ENCODE measurements at regions not wholly inside any gene's neighbourhood (a gene's known extent, or its start where the extent isn't known, plus 50 kb on each side); places are given as distances from the start of the nearest gene placed in this dataset.

DNA sequence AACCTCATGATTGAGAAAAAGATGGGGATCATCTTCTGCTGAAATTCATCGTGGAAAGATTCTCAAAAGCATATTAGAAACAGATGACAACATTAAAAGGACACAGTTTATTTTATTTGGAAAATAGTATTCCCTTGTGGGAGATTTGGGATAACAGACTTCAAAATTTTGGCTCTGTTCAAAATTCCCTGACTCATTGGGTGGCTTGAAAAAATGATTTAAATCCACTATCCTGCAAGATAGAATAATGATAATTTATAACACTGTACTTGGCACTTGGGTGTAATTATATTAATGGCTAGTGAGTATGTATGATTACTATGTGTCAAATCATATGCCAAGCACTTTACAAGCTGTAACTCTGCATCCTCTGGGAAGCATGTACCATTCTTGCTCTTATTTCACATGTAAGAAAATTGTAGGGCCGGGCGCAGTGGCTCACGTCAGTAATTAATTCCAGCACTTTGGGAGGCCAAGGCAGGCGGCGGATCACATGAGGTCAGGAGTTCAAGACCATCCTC is 128.8 kb downstream of the LMNTD1 start:
- no peak overlapping the region for H3K4me2 ChIP-seq (ENCODE audit: low read length)
- no peak overlapping the region for H3K9ac ChIP-seq (ENCODE audit: low read length)
- H3F3A ChIP-seq (ENCODE audit: insufficient read depth, low read length), result no peaks in the 10 kb centered on the region
- no peak overlapping the region for H3K4me3 ChIP-seq (ENCODE audit: low read depth, low read length, poor library complexity, severe bottlenecking)
- TF ChIP-seq CTCF (IDR thresholded peaks at IDR 0.05; ENCODE audit: low read length), result no peak
- no peaks in the 10 kb centered on the region for H4K20me1 ChIP-seq (ENCODE audit: insufficient read depth, low read length)
- no peaks in the 10 kb centered on the region for H3K4me1 ChIP-seq (ENCODE audit: insufficient read depth, low read length, severe bottlenecking)
- H3K27me3 ChIP-seq (ENCODE audit: insufficient read depth, low read length), result no peaks in the 10 kb centered on the region
- no peak overlapping the region for H3K27ac ChIP-seq (ENCODE audit: low read depth, low read length, poor library complexity, severe bottlenecking)
- H2AFZ ChIP-seq (ENCODE audit: low read length), result no peak overlapping the region
- no peaks in the 10 kb centered on the region for H3K9me3 ChIP-seq (ENCODE audit: low read length)
- H3K79me2 ChIP-seq (ENCODE audit: insufficient read depth, low read length), result no peaks in the 10 kb centered on the region
- no peaks in the 10 kb centered on the region for H3K36me3 ChIP-seq (ENCODE audit: insufficient read depth, low read length)
- no peaks in the 10 kb centered on the region for H3K9me2 ChIP-seq (ENCODE audit: low read depth, low read length)

DNA sequence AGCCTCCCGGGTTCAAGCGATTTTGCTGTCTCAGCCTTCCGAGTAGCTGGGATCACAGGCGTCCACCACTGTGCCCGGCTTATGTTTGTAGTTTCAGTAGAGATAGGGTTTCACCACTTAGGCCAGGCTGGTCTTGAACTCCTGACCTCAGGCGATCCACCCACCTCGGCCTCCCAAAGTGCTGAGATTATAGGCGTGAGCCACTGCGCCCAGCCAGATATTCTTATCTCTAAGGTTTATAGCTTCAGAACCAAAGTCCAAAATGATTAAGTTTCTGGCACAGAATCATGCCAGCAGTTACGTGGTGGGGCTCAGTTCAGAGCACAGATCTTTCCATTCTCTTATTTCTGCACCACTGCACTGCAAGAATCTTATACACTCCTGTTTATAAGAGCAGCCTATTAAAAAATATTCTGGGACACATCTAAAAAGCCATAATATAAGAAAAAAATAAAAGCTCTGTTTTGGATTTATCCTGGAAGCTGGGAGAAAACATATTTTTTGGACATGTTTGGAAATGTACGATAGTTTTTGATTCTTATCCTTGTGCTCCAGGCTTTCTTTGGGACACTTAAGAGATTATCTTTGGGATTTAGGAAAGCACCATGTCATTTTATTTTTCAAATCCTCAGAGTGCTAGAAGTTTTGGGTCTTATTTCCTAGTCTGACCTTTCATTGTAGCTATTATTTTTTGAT is 129.6 kb downstream of the LMNTD1 start:
- Histone ChIP-seq H3K27me3 (ENCODE audit: insufficient read depth, low read length) (no peaks in the 10 kb centered on the region), H4K20me1 (ENCODE audit: insufficient read depth, low read length) (no peaks in the 10 kb centered on the region), H3F3A (ENCODE audit: insufficient read depth, low read length) (no peaks in the 10 kb centered on the region), H3K9me3 (ENCODE audit: low read length) (no peaks in the 10 kb centered on the region), H3K4me3 (ENCODE audit: low read depth, low read length, poor library complexity, severe bottlenecking) (no peak overlapping the region), H3K4me1 (ENCODE audit: insufficient read depth, low read length, severe bottlenecking) (no peaks in the 10 kb centered on the region), H3K4me2 (ENCODE audit: low read length) (no peak overlapping the region), H2AFZ (ENCODE audit: low read length) (no peak overlapping the region), H3K9me2 (ENCODE audit: low read depth, low read length) (no peaks in the 10 kb centered on the region), H3K27ac (ENCODE audit: low read depth, low read length, poor library complexity, severe bottlenecking) (no peak overlapping the region), H3K36me3 (ENCODE audit: insufficient read depth, low read length) (no peaks in the 10 kb centered on the region), H3K79me2 (ENCODE audit: insufficient read depth, low read length) (no peaks in the 10 kb centered on the region), H3K9ac (ENCODE audit: low read length) (no peak overlapping the region)
- TF ChIP-seq EZH2 (IDR thresholded peaks at IDR 0.05; ENCODE audit: borderline replicate concordance, low read length) (no peak), CTCF (IDR thresholded peaks at IDR 0.05; ENCODE audit: low read length) (no peak)

GRCh38 chr12:25422241-25422640 is 130.8 kb downstream of the LMNTD1 start:
- Histone ChIP-seq H3K79me2 (ENCODE audit: insufficient read depth, low read length) (no peaks in the 10 kb centered on the region), H3K36me3 (ENCODE audit: insufficient read depth, low read length) (no peaks in the 10 kb centered on the region), H4K20me1 (ENCODE audit: insufficient read depth, low read length) (no peaks in the 10 kb centered on the region), H3K27me3 (ENCODE audit: insufficient read depth, low read length) (no peaks in the 10 kb centered on the region), H3K9me2 (ENCODE audit: low read depth, low read length) (no peaks in the 10 kb centered on the region), H3K4me1 (ENCODE audit: insufficient read depth, low read length, severe bottlenecking) (no peaks in the 10 kb centered on the region), H3K9me3 (ENCODE audit: low read length) (no peaks in the 10 kb centered on the region), H3K9ac (ENCODE audit: low read length) (no peak overlapping the region), H3K27ac (ENCODE audit: low read depth, low read length, poor library complexity, severe bottlenecking) (no peak overlapping the region), H3K4me2 (ENCODE audit: low read length) (no peak overlapping the region), H3F3A (ENCODE audit: insufficient read depth, low read length) (no peaks in the 10 kb centered on the region), H2AFZ (ENCODE audit: low read length) (no peak overlapping the region), H3K4me3 (ENCODE audit: low read depth, low read length, poor library complexity, severe bottlenecking) (no peak overlapping the region)
- TF ChIP-seq EZH2 (IDR thresholded peaks at IDR 0.05; ENCODE audit: borderline replicate concordance, low read length) (no peak), CTCF (IDR thresholded peaks at IDR 0.05; ENCODE audit: low read length) (no peak)
